MM.1S (cell line): ENCODE measurements at regions not wholly inside any gene's neighbourhood (a gene's known extent, or its start where the extent isn't known, plus 50 kb on each side); places are given as distances from the start of the nearest gene placed in this dataset.

Experiments
- DNase-seq: peaks from one replicate; pipeline ENCODE4 v3.0.0-alpha.2; 2015
- H2AFZ ChIP-seq: fragments of 300-600 bp; sonication (generic); 2 replicates; pipeline ENCODE4 v1.6.0; 2016; ENCODE audit warnings: antibody characterized with exemption, low read length
- H3F3A ChIP-seq: fragments of 300-600 bp; sonication (generic); 2 replicates; pipeline ENCODE4 v1.6.1; 2016; ENCODE audit warnings: mild to moderate bottlenecking, antibody characterized with exemption, low read length, moderate library complexity, mixed read lengths; ENCODE audit not compliant: insufficient read depth
- H3K27ac ChIP-seq: fragments of 300-600 bp; sonication (generic); 2 replicates; pipeline ENCODE4 v1.5.1; 2016; ENCODE audit warnings: mild to moderate bottlenecking, low read length
- H3K27me3 ChIP-seq: fragments of 300-600 bp; sonication (generic); replicated peaks from 2 replicates; pipeline ENCODE4 v1.6.0; 2016; ENCODE audit warnings: low read length; ENCODE audit not compliant: insufficient read depth
- H3K36me3 ChIP-seq: fragments of 300-600 bp; sonication (generic); replicated peaks from 2 replicates; pipeline ENCODE4 v1.6.1; 2016; ENCODE audit warnings: mild to moderate bottlenecking, low read length, mixed read lengths; ENCODE audit not compliant: insufficient read depth
- H3K4me1 ChIP-seq: fragments of 300-600 bp; sonication (generic); 2 replicates; pipeline ENCODE4 v1.6.1; 2016; ENCODE audit warnings: low read length, mixed read lengths
- H3K4me2 ChIP-seq: fragments of 300-600 bp; sonication (generic); 2 replicates; pipeline ENCODE4 v1.6.0; 2016; ENCODE audit warnings: low read depth, low read length
- H3K4me3 ChIP-seq: fragments of 300-600 bp; sonication (generic); 2 replicates; pipeline ENCODE4 v1.5.1; 2016; ENCODE audit warnings: low read length, mixed read lengths
- H3K79me2 ChIP-seq: fragments of 300-600 bp; sonication (generic); 2 replicates; pipeline ENCODE4 v1.6.1; 2016; ENCODE audit warnings: mixed run types, low read length, mixed read lengths
- H3K9ac ChIP-seq: fragments of 300-600 bp; sonication (generic); 2 replicates; pipeline ENCODE4 v1.6.1; 2016; ENCODE audit warnings: low read length, mixed read lengths
- H3K9me2 ChIP-seq: fragments of 300-600 bp; sonication (generic); replicated peaks from 2 replicates; pipeline ENCODE4 v1.6.1; 2016; ENCODE audit warnings: mild to moderate bottlenecking, low read length, mixed read lengths; ENCODE audit not compliant: insufficient read depth
- H3K9me3 ChIP-seq: fragments of 300-600 bp; sonication (generic); replicated peaks from 2 replicates; pipeline ENCODE4 v1.6.1; 2016; ENCODE audit warnings: mild to moderate bottlenecking, low read length, mixed read lengths; ENCODE audit not compliant: insufficient read depth
- H4K20me1 ChIP-seq: fragments of 300-600 bp; sonication (generic); 2 replicates; pipeline ENCODE4 v1.6.1; 2016; ENCODE audit warnings: mild to moderate bottlenecking, low read length, moderate library complexity, mixed read lengths; ENCODE audit not compliant: insufficient read depth
- CTCF ChIP-seq: fragments of 300-600 bp; sonication (generic); IDR thresholded peaks from 2 replicates; pipeline ENCODE4 v1.5.1; 2016; ENCODE audit warnings: antibody characterized with exemption, low read length, mixed read lengths
- EZH2 ChIP-seq: fragments of 300-600 bp; sonication (generic); optimal IDR thresholded peaks from 2 replicates; pipeline ENCODE3; 2017; ENCODE audit warnings: low read depth, mild to moderate bottlenecking, antibody characterized with exemption, low read length, mixed read lengths
- EZH2phosphoT487 ChIP-seq: fragments of 300-600 bp; sonication (generic); IDR thresholded peaks from 2 replicates; pipeline ENCODE4 v1.6.1; 2018; ENCODE audit warnings: antibody characterized with exemption, low read length

DNA sequence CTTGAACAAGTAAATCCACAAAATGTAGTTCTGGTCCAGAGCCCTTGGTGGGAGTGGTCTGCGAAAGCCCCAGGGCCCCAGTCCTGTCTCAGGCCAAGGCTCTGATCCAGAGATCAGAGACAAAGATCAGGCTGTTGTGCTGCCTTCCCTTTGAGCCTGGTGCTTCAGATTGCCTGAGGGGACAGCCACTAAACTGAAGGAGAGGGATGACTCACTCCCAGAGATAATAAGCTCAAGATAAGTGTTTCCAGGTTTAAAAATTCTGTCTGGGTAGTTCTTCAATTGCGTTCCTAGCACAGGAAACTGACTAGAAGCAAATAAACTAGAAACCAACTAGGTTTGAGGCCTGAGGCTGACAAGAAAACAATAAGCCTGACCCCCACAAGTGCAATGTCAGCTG, 190.2 kb downstream of the RAMP3 start:
- DNase-seq: no peak
- H3K4me3 ChIP-seq: no peak overlapping the region
- H3K27me3 ChIP-seq: no peaks in the 10 kb centered on the region
- H3K79me2 ChIP-seq: no peaks in the 10 kb centered on the region
- H4K20me1 ChIP-seq: no peaks in the 10 kb centered on the region
- no peaks in the 10 kb centered on the region for H3K9me2 ChIP-seq
- H3K27ac ChIP-seq: no peak overlapping the region
- H3K4me1 ChIP-seq: peaks cover 2% of the 10 kb centered on the region; the same call in 1 of the 2 replicates
- H3K36me3 ChIP-seq: no peaks in the 10 kb centered on the region
- H3K9me3 ChIP-seq: no peaks in the 10 kb centered on the region
- no peak overlapping the region for H2AFZ ChIP-seq
- TF ChIP-seq EZH2phosphoT487 (no peak), CTCF (no peak), EZH2 (no peak)
- H3F3A ChIP-seq: no peaks in the 10 kb centered on the region
- H3K4me2 ChIP-seq: no peak overlapping the region
- H3K9ac ChIP-seq: no peak overlapping the region

DNA sequence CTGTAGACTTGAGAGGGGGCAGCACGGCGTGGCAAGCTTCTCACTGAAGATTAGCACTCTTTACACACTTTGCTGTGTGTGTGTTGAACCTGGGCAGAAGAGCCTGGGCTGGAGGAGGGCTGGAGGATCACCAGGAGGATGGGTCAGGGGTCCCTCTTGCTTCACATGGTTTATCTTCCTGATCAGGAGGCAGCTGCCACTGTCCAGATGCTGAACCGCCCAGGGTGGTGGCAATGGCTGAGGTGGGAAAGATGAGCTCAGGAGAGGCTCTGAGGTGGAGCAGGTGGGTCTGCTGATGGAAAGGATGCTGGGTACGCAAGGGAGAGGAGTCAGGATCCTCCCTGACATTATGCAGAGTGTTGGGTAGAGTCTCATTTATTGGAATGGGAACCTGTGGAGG, 191.5 kb downstream of the RAMP3 start:
- Histone ChIP-seq H3K9ac (no peak overlapping the region), H3K4me3 (no peak overlapping the region), H3K4me2 (no peak overlapping the region), H3K27ac (no peak overlapping the region), H3K27me3 (no peaks in the 10 kb centered on the region), H2AFZ (no peak overlapping the region), H4K20me1 (no peaks in the 10 kb centered on the region), H3K9me2 (no peaks in the 10 kb centered on the region), H3K79me2 (no peaks in the 10 kb centered on the region), H3F3A (no peaks in the 10 kb centered on the region), H3K4me1 (no peaks in the 10 kb centered on the region), H3K9me3 (no peaks in the 10 kb centered on the region), H3K36me3 (no peaks in the 10 kb centered on the region)
- TF ChIP-seq EZH2 (no peak), EZH2phosphoT487 (no peak), CTCF (no peak)
- no peak for DNase-seq

- Histone ChIP-seq H3K27me3 (no peaks in the 10 kb centered on the region), H2AFZ (no peak overlapping the region)
Measured at GRCh38 chr7:45350896-45351295, 193.3 kb downstream of the RAMP3 start.

More at GRCh38 chr7:45350896-45351295, 193.3 kb downstream of the RAMP3 start:
- H3F3A ChIP-seq: no peaks in the 10 kb centered on the region
- TF ChIP-seq EZH2 (no peak), EZH2phosphoT487 (no peak), CTCF (no peak)
- H3K27ac ChIP-seq: no peak overlapping the region
- H4K20me1 ChIP-seq: no peaks in the 10 kb centered on the region
- H3K36me3 ChIP-seq: no peaks in the 10 kb centered on the region
- DNase-seq: no peak
- no peak overlapping the region for H3K9ac ChIP-seq
- no peak overlapping the region for H3K4me2 ChIP-seq
- no peaks in the 10 kb centered on the region for H3K9me3 ChIP-seq
- H3K4me1 ChIP-seq: no peaks in the 10 kb centered on the region
- H3K79me2 ChIP-seq: no peaks in the 10 kb centered on the region
- no peaks in the 10 kb centered on the region for H3K9me2 ChIP-seq
- no peak overlapping the region for H3K4me3 ChIP-seq
